EH (cell line): ENCODE measurements at regions not wholly inside any gene's neighbourhood (a gene's known extent, or its start where the extent isn't known, plus 50 kb on each side); places are given as distances from the start of the nearest gene placed in this dataset.
"Not testable (repeated sequence)": the region's sequence is repeated elsewhere in the genome, so short reads cannot be mapped to it uniquely, and the experiment has no call there.

Experiments
- DNase-seq: peaks from one replicate; pipeline ENCODE4 v3.0.0-alpha.2; 2015; ENCODE audit warnings: low read depth

GRCh38 chr4:9703391-9703790 is 78.0 kb upstream of the DRD5 start:
- DNase-seq, result peak; percentile 10

GRCh38 chr4:9704126-9704525 is 77.3 kb upstream of the DRD5 start:
- DNase-seq, result not testable (repeated sequence)

- no peak for DNase-seq
These were observed 76.7 kb upstream of the DRD5 start for GRCh38 chr4:9704551-9705332.

GRCh38 chr4:9707281-9707680 is 74.2 kb upstream of the DRD5 start:
- DNase-seq, result not testable (repeated sequence)

GRCh38 chr4:9707936-9708335 is 73.5 kb upstream of the DRD5 start:
- not testable (repeated sequence) for DNase-seq

- no peak for DNase-seq
These were observed 71.7 kb upstream of the DRD5 start for GRCh38 chr4:9709724-9710123.

GRCh38 chr4:9715271-9715670 is 66.2 kb upstream of the DRD5 start:
- DNase-seq, result not testable (repeated sequence)

GRCh38 chr4:9716093-9716492 is 65.3 kb upstream of the DRD5 start:
- DNase-seq, result no peak

GRCh38 chr4:9718246-9718939 is 63.0 kb upstream of the DRD5 start:
- not testable (repeated sequence) for DNase-seq

GRCh38 chr4:9722131-9722530 is 59.3 kb upstream of the DRD5 start:
- not testable (repeated sequence) for DNase-seq
